ENCODE measurements at regions not wholly inside any gene's neighbourhood (a gene's known extent, or its start where the extent isn't known, plus 50 kb on each side); places are given as distances from the start of the nearest gene placed in this dataset.
"Not testable (repeated sequence)": the region's sequence is repeated elsewhere in the genome, so short reads cannot be mapped to it uniquely, and the experiment has no call there.

DNA sequence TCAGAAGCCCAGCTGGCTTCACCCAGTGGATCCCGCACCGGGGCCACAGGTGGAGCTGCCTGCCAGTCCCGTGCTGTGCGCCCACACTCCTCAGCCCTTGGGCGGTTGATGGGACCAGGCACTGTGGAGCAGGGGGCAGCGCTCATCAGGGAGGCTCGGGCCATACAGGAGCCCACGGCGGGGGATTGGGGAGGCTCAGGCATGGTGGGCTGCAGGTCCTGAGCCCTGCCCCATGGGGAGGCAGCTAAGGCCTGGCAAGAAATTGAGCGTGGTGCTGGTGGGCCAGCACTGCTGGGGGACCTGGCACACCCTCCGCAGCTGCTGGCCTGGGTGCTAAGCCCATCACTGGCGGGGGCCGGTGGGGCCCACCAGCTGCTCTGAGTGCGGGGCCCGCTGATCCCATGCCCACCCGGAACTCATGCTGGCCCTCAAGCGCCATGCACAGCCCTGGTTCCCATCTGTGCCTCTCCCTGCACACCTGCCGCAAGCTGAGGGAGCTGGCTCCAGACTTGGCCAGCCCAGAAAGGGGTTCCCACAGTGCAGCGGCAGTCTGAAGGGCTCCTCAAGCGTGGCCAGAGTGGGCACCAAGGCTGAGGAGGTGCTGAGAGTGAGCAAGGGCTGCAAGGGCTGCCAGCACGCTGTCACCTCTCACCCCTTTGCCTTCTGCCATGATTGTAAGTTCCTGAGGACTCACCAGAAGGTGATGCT, 705.1 kb downstream of the STPG2 start:
- intact Hi-C loops (cut with micrococcal nuclease); H3K27me3 Mint-ChIP-seq (ENCODE audit: insufficient read depth); H3K27ac Mint-ChIP-seq; H3K36me3 Mint-ChIP-seq (ENCODE audit: low read depth); H3K4me3 Mint-ChIP-seq; DNase-seq (ENCODE audit: low spot score); H3K4me1 Mint-ChIP-seq (ENCODE audit: low read depth): not testable (repeated sequence)
- H3K9me3 Mint-ChIP-seq = peaks cover 13% of the 10 kb centered on the region

DNA sequence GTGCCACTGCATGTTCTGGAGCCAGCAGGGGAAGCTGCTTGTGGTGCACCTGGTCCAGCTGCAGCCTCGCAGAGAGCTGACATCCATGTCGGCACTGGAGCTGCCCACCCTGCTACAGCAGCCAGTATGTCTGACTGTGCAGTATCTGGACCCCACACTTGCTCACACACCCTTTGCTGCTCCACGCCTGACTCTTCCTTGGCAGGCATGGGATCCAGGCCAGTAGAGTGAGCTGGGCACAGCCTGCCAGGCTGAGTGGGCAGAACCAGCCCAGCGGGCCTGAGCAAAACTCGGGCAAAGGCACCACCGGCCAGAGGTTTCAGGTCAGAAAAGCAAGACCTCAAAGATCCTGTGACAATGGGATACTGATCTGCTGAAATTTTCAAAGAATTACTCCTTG, 690.1 kb downstream of the STPG2 start:
- Mint-ChIP-seq H3K27ac (no peak overlapping the region), H3K36me3 (ENCODE audit: low read depth) (no peaks in the 10 kb centered on the region), H3K4me1 (ENCODE audit: low read depth) (no peaks in the 10 kb centered on the region), H3K27me3 (ENCODE audit: insufficient read depth) (no peaks in the 10 kb centered on the region), H3K4me3 (no peak overlapping the region), H3K9me3 (peaks cover 12% of the 10 kb centered on the region)
- no peak for DNase-seq (ENCODE audit: low spot score)
- intact Hi-C loops (cut with micrococcal nuclease) = no loop called here

DNA sequence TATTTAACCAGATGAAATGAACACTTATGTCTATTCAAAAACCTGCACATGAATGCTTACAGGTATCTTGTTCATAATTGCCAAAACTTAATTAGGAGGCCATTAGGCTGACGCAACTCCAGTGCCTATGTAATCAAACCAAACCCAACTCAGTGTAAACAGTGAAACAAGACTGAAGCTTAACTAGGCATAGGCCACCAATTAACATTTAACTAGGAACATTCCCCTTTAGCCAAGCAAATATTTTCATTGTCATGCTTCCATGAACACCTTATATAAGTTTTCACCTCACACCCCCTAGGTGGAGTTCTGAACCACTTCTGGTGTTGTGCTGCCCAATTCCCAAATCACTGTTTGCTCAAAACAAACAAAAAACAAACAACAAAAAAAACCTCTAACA, 686.0 kb downstream of the STPG2 start:
- H3K36me3 Mint-ChIP-seq (ENCODE audit: low read depth) = no peaks in the 10 kb centered on the region
- no peaks in the 10 kb centered on the region for H3K4me1 Mint-ChIP-seq (ENCODE audit: low read depth)
- no peak overlapping the region for H3K27ac Mint-ChIP-seq
- no peak for DNase-seq (ENCODE audit: low spot score)
- no peak overlapping the region for H3K4me3 Mint-ChIP-seq
- intact Hi-C loops (cut with micrococcal nuclease) = no loop called here
- H3K9me3 Mint-ChIP-seq = peaks cover 16% of the 10 kb centered on the region
- no peaks in the 10 kb centered on the region for H3K27me3 Mint-ChIP-seq (ENCODE audit: insufficient read depth)

DNA sequence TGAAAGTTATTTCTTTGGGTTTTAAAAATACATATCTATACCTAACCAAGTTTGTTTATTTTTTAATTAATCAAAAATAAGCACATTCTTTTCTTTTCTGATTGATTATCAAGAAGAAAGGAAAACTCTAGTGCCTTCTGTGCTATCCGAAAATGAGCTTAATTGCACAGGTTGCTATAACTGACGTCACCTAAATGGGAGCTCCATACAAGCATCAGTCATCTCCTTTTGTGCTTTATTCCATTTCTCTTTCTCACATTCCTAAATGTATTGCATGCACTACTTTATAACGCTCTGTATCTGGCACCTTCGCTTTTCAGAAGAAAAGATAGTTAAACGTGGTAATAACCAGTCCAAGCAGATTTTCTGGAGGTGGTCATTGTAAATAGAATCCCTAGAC, 675.0 kb downstream of the STPG2 start:
- Mint-ChIP-seq H3K4me3 (no peak overlapping the region), H3K27ac (no peak overlapping the region), H3K9me3 (peaks cover 6% of the 10 kb centered on the region), H3K27me3 (ENCODE audit: insufficient read depth) (no peaks in the 10 kb centered on the region), H3K4me1 (ENCODE audit: low read depth) (no peaks in the 10 kb centered on the region), H3K36me3 (ENCODE audit: low read depth) (no peaks in the 10 kb centered on the region)
- no peak for DNase-seq (ENCODE audit: low spot score)
- intact Hi-C loops (cut with micrococcal nuclease) = no loop called here

DNA sequence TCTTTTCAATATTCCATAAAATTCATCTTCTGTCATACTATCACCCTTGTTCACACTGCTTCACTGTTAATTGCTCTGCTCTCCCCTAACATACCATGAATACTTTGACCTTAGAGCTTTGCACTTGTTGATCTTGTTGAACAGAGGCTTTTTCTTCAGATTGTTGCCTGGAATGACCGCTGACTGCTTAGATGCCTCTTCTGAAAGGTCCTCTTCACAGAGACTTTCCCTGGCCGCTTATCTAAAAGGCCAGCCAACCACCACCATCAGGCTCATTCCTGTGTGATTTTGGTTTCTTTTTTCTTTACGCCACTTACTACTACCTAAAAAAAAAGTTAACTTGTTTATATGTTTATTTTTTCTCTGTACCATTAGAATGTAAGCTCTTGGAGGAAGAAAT, 667.7 kb downstream of the STPG2 start:
- H3K4me3 Mint-ChIP-seq = no peak overlapping the region
- H3K36me3 Mint-ChIP-seq (ENCODE audit: low read depth) = no peaks in the 10 kb centered on the region
- intact Hi-C loops (cut with micrococcal nuclease) = no loop called here
- H3K27ac Mint-ChIP-seq = no peak overlapping the region
- H3K27me3 Mint-ChIP-seq (ENCODE audit: insufficient read depth) = no peaks in the 10 kb centered on the region
- H3K9me3 Mint-ChIP-seq = peaks cover 1% of the 10 kb centered on the region
- H3K4me1 Mint-ChIP-seq (ENCODE audit: low read depth) = no peaks in the 10 kb centered on the region
- DNase-seq (ENCODE audit: low spot score) = no peak

DNA sequence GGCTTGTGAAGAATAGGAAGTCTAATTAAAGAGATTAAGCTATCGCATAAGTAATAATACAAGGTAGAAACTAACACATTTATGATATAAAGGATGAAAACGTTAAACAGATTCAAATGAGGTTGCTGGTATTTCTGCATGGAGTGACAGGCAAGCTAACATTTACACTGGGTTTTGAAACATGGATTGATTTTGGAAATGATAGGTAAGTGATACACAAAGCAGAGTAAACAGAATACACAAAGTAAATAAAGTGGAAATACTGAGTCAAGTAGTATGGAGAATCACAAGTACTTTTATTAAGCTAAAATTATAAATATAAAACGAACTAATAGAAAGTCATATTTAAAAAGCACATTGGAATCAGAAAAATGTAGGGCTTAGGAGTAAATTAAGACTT, 665.3 kb downstream of the STPG2 start:
- intact Hi-C loops (cut with micrococcal nuclease) = no loop called here
- Mint-ChIP-seq H3K4me1 (ENCODE audit: low read depth) (no peaks in the 10 kb centered on the region), H3K4me3 (no peak overlapping the region), H3K27me3 (ENCODE audit: insufficient read depth) (no peaks in the 10 kb centered on the region), H3K36me3 (ENCODE audit: low read depth) (no peaks in the 10 kb centered on the region), H3K9me3 (peaks cover 2% of the 10 kb centered on the region), H3K27ac (no peak overlapping the region)
- DNase-seq (ENCODE audit: low spot score) = no peak

DNA sequence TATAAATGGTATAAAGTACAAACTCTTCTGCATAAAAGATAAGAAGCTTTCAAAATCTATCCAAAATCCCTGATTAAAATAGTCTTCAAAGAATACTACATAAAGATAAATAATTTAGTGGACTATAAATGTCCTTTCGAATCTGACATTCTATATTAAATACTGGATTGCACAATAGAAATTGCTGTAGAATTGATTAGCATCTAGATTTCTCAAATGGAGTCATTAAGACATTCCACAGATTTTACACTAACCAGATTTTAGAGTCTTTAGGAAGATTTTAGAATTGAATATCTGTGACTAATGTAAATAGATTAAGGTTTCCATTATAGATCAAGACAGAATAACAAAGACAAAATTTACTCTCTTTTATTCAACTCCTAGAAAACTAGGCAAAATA, 663.9 kb downstream of the STPG2 start:
- Mint-ChIP-seq H3K9me3 (peaks cover 14% of the 10 kb centered on the region), H3K4me1 (ENCODE audit: low read depth) (no peaks in the 10 kb centered on the region), H3K27me3 (ENCODE audit: insufficient read depth) (no peaks in the 10 kb centered on the region), H3K27ac (no peak overlapping the region), H3K4me3 (no peak overlapping the region), H3K36me3 (ENCODE audit: low read depth) (no peaks in the 10 kb centered on the region)
- intact Hi-C loops (cut with micrococcal nuclease) = no loop called here
- DNase-seq (ENCODE audit: low spot score) = no peak

DNA sequence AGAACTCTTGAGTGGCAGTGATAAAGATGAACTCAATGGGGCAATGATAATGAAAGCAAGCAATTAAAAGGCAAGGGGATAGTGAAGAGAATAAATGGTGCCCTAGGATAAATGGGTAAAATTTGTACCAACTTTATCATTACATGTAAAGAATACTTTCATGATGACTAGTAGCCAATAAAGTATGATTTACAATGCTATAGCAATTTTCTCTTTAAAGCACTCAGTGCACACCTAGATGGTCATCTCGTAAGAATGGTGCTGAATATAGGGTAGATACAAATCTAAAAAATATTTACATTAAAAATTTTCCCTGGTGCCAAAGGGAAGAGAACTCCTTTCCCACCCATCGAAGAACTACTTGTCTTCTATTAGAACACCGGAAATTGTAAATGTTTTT, 651.4 kb downstream of the STPG2 start:
- peaks cover 3% of the 10 kb centered on the region for H3K9me3 Mint-ChIP-seq
- H3K27ac Mint-ChIP-seq = no peak overlapping the region
- DNase-seq (ENCODE audit: low spot score) = no peak
- intact Hi-C loops (cut with micrococcal nuclease) = no loop called here
- H3K36me3 Mint-ChIP-seq (ENCODE audit: low read depth) = no peaks in the 10 kb centered on the region
- no peak overlapping the region for H3K4me3 Mint-ChIP-seq
- H3K4me1 Mint-ChIP-seq (ENCODE audit: low read depth) = no peaks in the 10 kb centered on the region
- H3K27me3 Mint-ChIP-seq (ENCODE audit: insufficient read depth) = no peaks in the 10 kb centered on the region

DNA sequence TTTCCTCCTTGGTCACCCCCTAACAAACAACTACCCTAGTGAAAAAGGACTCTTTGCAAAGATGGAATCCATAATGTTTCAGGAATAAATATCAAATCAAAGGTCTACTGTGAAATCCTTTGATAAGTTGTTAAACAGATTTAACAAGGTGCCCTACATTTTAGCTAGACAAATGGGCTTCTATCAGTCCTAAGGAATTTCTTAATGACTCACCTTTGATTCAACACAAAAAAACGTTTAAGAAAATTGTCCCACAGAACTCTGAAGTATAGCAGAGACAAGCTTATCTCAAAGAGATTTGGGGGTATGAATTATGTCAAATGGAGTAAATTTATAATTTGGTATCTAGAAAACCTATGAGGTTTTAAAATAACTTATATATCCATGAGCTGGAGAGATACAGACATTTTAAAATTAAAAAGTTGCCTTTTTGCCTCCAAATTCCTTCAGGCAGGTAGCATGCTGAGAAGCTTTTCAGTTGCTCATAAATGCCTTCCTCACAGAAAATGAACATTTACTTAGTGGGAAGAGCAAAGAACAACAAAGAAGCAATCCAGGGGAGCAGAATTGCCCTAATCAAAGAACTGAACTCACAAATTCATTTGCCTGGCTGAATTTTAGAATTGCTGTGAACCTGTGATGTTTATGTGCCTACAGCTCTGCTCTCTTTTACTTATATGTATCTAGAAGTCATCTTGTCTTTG, 649.3 kb downstream of the STPG2 start:
- Mint-ChIP-seq H3K9me3 (peaks cover 3% of the 10 kb centered on the region), H3K27me3 (ENCODE audit: insufficient read depth) (no peaks in the 10 kb centered on the region), H3K36me3 (ENCODE audit: low read depth) (no peaks in the 10 kb centered on the region), H3K4me3 (no peak overlapping the region), H3K27ac (no peak overlapping the region), H3K4me1 (ENCODE audit: low read depth) (no peaks in the 10 kb centered on the region)
- intact Hi-C loops (cut with micrococcal nuclease) = no loop called here
- no peak for DNase-seq (ENCODE audit: low spot score)

DNA sequence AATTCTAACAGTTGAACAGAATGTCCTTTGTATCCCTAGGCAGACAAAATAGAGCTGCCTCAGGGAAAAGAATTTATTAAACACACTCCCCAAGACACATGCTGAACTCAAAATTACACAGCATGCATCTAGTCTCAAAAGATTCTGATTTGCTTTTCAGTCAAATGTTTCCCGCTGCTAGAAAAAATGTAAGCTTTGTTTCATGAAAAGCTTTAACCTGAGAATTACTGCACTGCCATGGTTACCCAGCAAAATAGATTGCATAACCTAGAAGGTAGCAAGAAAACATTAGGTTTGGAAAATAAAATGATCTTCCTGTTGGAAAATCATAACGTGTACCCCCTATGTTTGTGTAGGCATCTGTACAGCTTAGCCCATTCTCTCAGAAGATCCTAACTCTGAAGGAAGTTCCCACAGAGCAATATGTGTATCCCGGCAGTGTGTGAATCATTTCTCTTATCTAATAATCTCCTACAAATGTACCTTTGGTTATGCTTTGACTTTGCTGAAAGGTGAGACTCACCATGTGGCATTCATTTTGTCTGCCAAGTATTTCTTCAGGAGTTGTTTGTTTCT, 646.9 kb downstream of the STPG2 start:
- DNase-seq (ENCODE audit: low spot score) = no peak
- Mint-ChIP-seq H3K36me3 (ENCODE audit: low read depth) (no peaks in the 10 kb centered on the region), H3K9me3 (no peaks in the 10 kb centered on the region), H3K27ac (no peak overlapping the region), H3K27me3 (ENCODE audit: insufficient read depth) (no peaks in the 10 kb centered on the region), H3K4me1 (ENCODE audit: low read depth) (no peaks in the 10 kb centered on the region), H3K4me3 (no peak overlapping the region)
- intact Hi-C loops (cut with micrococcal nuclease) = no loop called here

DNA sequence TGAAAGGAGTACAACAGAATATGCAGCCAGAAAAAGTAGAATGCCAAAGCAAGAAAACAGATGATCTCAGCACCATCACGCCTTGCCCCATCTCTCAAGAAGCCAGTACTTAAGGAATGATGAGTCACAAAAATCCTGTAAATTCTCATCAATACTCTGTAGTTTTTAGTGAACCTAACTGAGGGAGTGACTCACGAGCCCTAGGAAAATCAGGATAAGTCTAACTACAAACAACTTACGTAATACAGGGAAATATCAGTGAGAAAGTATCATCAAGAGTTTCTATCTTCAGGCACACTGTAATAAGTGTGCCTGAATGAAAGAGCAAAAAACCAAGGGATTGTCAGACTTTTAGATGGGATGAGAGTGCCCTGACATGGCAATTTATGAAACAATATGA, 644.4 kb downstream of the STPG2 start:
- intact Hi-C loops (cut with micrococcal nuclease) = no loop called here
- Mint-ChIP-seq H3K4me1 (ENCODE audit: low read depth) (no peaks in the 10 kb centered on the region), H3K9me3 (no peaks in the 10 kb centered on the region), H3K4me3 (no peak overlapping the region), H3K36me3 (ENCODE audit: low read depth) (no peaks in the 10 kb centered on the region), H3K27ac (no peak overlapping the region), H3K27me3 (ENCODE audit: insufficient read depth) (no peaks in the 10 kb centered on the region)
- no peak for DNase-seq (ENCODE audit: low spot score)

DNA sequence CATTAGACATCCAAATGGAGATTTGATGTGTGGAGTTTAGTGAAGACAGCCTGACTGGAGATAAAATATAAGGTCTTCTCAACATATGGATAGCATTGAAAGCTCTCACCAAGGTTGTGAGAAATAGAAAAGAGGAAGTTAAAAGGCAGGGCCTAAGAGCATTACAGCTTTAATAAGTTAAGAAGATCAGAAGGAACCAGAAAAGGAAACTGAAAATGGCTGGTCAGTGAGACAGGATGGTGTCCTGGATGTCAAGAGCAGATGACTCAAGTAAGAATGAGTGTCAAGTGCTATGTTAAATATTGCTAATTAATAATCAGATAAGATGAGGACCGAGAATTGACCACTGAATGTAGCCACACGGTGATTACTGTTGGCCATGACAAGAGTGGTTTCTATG, 642.9 kb downstream of the STPG2 start:
- no peaks in the 10 kb centered on the region for H3K27me3 Mint-ChIP-seq (ENCODE audit: insufficient read depth)
- intact Hi-C loops (cut with micrococcal nuclease) = no loop called here
- no peaks in the 10 kb centered on the region for H3K4me1 Mint-ChIP-seq (ENCODE audit: low read depth)
- no peaks in the 10 kb centered on the region for H3K36me3 Mint-ChIP-seq (ENCODE audit: low read depth)
- no peak overlapping the region for H3K4me3 Mint-ChIP-seq
- no peak for DNase-seq (ENCODE audit: low spot score)
- H3K9me3 Mint-ChIP-seq = no peaks in the 10 kb centered on the region
- H3K27ac Mint-ChIP-seq = no peak overlapping the region

DNA sequence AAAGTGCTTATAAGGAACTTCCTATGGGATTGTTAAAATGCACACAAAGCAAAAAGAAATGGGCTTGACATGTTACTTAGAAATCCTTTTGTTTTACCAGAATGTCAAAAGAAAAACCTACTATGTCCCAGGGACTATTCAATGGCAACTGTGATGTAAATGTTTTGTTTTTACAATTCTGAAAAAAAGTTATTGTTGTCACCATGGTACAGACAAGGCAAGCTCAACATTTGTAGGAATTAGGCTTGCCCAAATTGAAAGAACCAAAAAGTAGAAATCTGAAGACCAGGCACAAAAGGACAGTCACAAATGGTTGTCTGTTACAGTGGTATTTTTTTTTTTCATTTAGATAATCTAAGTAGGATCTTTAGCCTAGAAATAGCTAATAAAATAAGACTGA, 638.6 kb downstream of the STPG2 start:
- intact Hi-C loops (cut with micrococcal nuclease) = no loop called here
- no peaks in the 10 kb centered on the region for H3K36me3 Mint-ChIP-seq (ENCODE audit: low read depth)
- no peak overlapping the region for H3K27ac Mint-ChIP-seq

More for the DNA sequence above, 638.6 kb downstream of the STPG2 start:
- no peaks in the 10 kb centered on the region for H3K27me3 Mint-ChIP-seq (ENCODE audit: insufficient read depth)
- no peaks in the 10 kb centered on the region for H3K9me3 Mint-ChIP-seq
- H3K4me1 Mint-ChIP-seq (ENCODE audit: low read depth) = no peaks in the 10 kb centered on the region
- no peak overlapping the region for H3K4me3 Mint-ChIP-seq
- DNase-seq (ENCODE audit: low spot score) = no peak
